ENCODE measurements at regions not wholly inside any gene's neighbourhood (a gene's known extent, or its start where the extent isn't known, plus 50 kb on each side); places are given as distances from the start of the nearest gene placed in this dataset.

- no peaks in the 10 kb centered on the region; a peak in 1 of 5 replicates for H3K27me3 ChIP-seq (ENCODE audit: control insufficient read depth in 1 of 2, insufficient read depth in 2 of 2, low read length in 2 of 2)
- no peak overlapping the region for H3K4me3 ChIP-seq (replicated peaks in 1 of 3; ENCODE audit: insufficient read depth in 1 of 3, low read depth in 2 of 3, low read length in 3 of 3)
- intact Hi-C loops (cut with micrococcal nuclease; ENCODE audit: unreplicated experiment) (no loop called here), in situ Hi-C loops (cut with HindIII; ENCODE audit: extremely low pct_ligation_motif_present, low pct_unique_long_range_greater_than_20kb) (no loop called here)
- H3K4me2 ChIP-seq (ENCODE audit: low read depth, low read length) = no peak overlapping the region
- no peak overlapping the region for H2AFZ ChIP-seq (ENCODE audit: low read length)
- no peak for DNase-seq (ENCODE audit: low spot score)
- no peaks in the 10 kb centered on the region for H3K9me3 ChIP-seq (ENCODE audit: low read length)
- POLR2A ChIA-PET = no interaction called here
- ATAC-seq = no peak
- no peak overlapping the region for H3K9ac ChIP-seq (ENCODE audit: insufficient read depth, low read depth, low read length)
- WGBS (ENCODE audit: low lambda C conversion rate) = 16% methylated on average over 4 of the region's 4 CpGs
- no peak for FAIRE-seq
- no peaks in the 10 kb centered on the region for H3K4me1 ChIP-seq (ENCODE audit: insufficient read depth, low read length)
- H3K79me2 ChIP-seq (ENCODE audit: insufficient read depth, low read length) = no peaks in the 10 kb centered on the region
- H4K20me1 ChIP-seq (ENCODE audit: insufficient read depth, low read length) = no peaks in the 10 kb centered on the region
- no peaks in the 10 kb centered on the region for H3K36me3 ChIP-seq (replicated peaks in 1 of 2; ENCODE audit: control insufficient read depth in 1 of 2, insufficient read depth in 2 of 2, low read length in 2 of 2)
- CTCF ChIA-PET (ENCODE audit: low intra/inter-chr PET ratio, low total read pairs) = no interaction called here
- no peak for TF ChIP-seq ZNF383 (CRISPR knock-in tag; IDR thresholded peaks at IDR 0.05; ENCODE audit: borderline replicate concordance)
- no peak for TF ChIP-seq AGO1 (IDR thresholded peaks at IDR 0.05; ENCODE audit: low read depth, low read length, poor library complexity, severe bottlenecking)
- no peak for TF ChIP-seq SNAI1 (CRISPR knock-in tag; IDR thresholded peaks at IDR 0.05; ENCODE audit: borderline replicate concordance)
- TF ChIP-seq ELF1 (CRISPR knock-in tag; IDR thresholded peaks at IDR 0.05) = no peak
- no peak for TF ChIP-seq MIXL1 (CRISPR knock-in tag; IDR thresholded peaks at IDR 0.05)
- no peak for TF ChIP-seq HOXD1 (CRISPR knock-in tag; IDR thresholded peaks at IDR 0.05)
- no peak for TF ChIP-seq HNRNPK (IDR thresholded peaks at IDR 0.05; ENCODE audit: low read depth, low read length, poor library complexity, severe bottlenecking)
- no TSS peak for BruUV-seq (replicated peaks)
- H3K27ac ChIP-seq (ENCODE audit: extremely low read length, insufficient read depth, low read length) = no peak overlapping the region
Observed at GRCh38 chr11:15806217-15806616, 550.1 kb downstream of the SOX6 start.

- no peak for ATAC-seq
- H3K4me3 ChIP-seq (replicated peaks in 1 of 3; ENCODE audit: insufficient read depth in 1 of 3, low read depth in 2 of 3, low read length in 3 of 3) = no peak overlapping the region
- in situ Hi-C loops (cut with HindIII; ENCODE audit: extremely low pct_ligation_motif_present, low pct_unique_long_range_greater_than_20kb) = no loop called here
- no peak overlapping the region for H3K4me2 ChIP-seq (ENCODE audit: low read depth, low read length)
- H3K9ac ChIP-seq (ENCODE audit: insufficient read depth, low read depth, low read length) = no peak overlapping the region
- intact Hi-C loops (cut with micrococcal nuclease; ENCODE audit: unreplicated experiment) = no loop called here
- DNase-seq (ENCODE audit: low spot score) = no peak
- H3K27me3 ChIP-seq (ENCODE audit: control insufficient read depth in 1 of 2, insufficient read depth in 2 of 2, low read length in 2 of 2) = no peaks in the 10 kb centered on the region; a peak in 1 of 5 replicates
- 0% methylated on average over 2 of the region's 2 CpGs for WGBS (ENCODE audit: low lambda C conversion rate)
- H3K9me3 ChIP-seq (ENCODE audit: low read length) = no peaks in the 10 kb centered on the region
- H3K27ac ChIP-seq (ENCODE audit: extremely low read length, insufficient read depth, low read length) = no peak overlapping the region
- H2AFZ ChIP-seq (ENCODE audit: low read length) = no peak overlapping the region
- POLR2A ChIA-PET = no interaction called here
- BruUV-seq (replicated peaks) = no TSS peak
- no peaks in the 10 kb centered on the region for H4K20me1 ChIP-seq (ENCODE audit: insufficient read depth, low read length)
- H3K36me3 ChIP-seq (replicated peaks in 1 of 2; ENCODE audit: control insufficient read depth in 1 of 2, insufficient read depth in 2 of 2, low read length in 2 of 2) = no peaks in the 10 kb centered on the region
- H3K4me1 ChIP-seq (ENCODE audit: insufficient read depth, low read length) = no peaks in the 10 kb centered on the region
- no peak for FAIRE-seq
- CTCF ChIA-PET (ENCODE audit: low intra/inter-chr PET ratio, low total read pairs) = no interaction called here
- H3K79me2 ChIP-seq (ENCODE audit: insufficient read depth, low read length) = no peaks in the 10 kb centered on the region
- TF ChIP-seq IKZF1 (IDR thresholded peaks at IDR 0.05) = no peak
- no peak for TF ChIP-seq FOXK2 (IDR thresholded peaks at IDR 0.05)
- no peak for TF ChIP-seq ZFP90 (CRISPR knock-in tag; IDR thresholded peaks at IDR 0.05; ENCODE audit: borderline replicate concordance)
- no peak for TF ChIP-seq CEBPZ (IDR thresholded peaks at IDR 0.05; ENCODE audit: low read length)
- no peak for TF ChIP-seq ZNF792 (CRISPR knock-in tag; IDR thresholded peaks at IDR 0.05)
- TF ChIP-seq FIP1L1 (IDR thresholded peaks at IDR 0.05; ENCODE audit: borderline replicate concordance, insufficient read depth, low read depth, low read length) = no peak
- no peak for TF ChIP-seq ZFAT (CRISPR knock-in tag; conservative IDR thresholded peaks at IDR 0.05)
- TF ChIP-seq ADNP (CRISPR knock-in tag; IDR thresholded peaks at IDR 0.05) = no peak
- TF ChIP-seq ETV6 (CRISPR knock-in tag; conservative IDR thresholded peaks at IDR 0.05) = no peak
- no peak for TF ChIP-seq KLF16 (CRISPR knock-in tag; IDR thresholded peaks at IDR 0.05)
- no peak for TF ChIP-seq PHF5A (CRISPR knock-in tag; IDR thresholded peaks at IDR 0.05; ENCODE audit: low read depth, unreplicated experiment)
- TF ChIP-seq ZNF230 (CRISPR knock-in tag; IDR thresholded peaks at IDR 0.05) = no peak
Observed at GRCh38 chr11:15807827-15808226, 548.5 kb downstream of the SOX6 start.
